OCI-LY3 (cell line): ENCODE measurements at regions not wholly inside any gene's neighbourhood (a gene's known extent, or its start where the extent isn't known, plus 50 kb on each side); places are given as distances from the start of the nearest gene placed in this dataset.

Experiments used
- CTCF ChIP-seq: fragments of 200-600, 300-600 bp; sonication (generic); IDR thresholded peaks from 2 replicates; pipeline ENCODE4 v1.5.1; 2014; ENCODE audit warnings: antibody characterized with exemption, low read length, low read depth
- EZH2phosphoT487 ChIP-seq: fragments of 200-600 bp; shearing (Covaris generic); IDR thresholded peaks from 2 replicates; pipeline ENCODE4 v1.6.1; 2018; ENCODE audit warnings: antibody characterized with exemption, mixed run types, low read depth

GRCh38 chr16:60091529-60091928 lies 1357.4 kb upstream of the GOT2 start:
- no peak for TF ChIP-seq CTCF
- TF ChIP-seq EZH2phosphoT487 = no peak
